ENCODE measurements at regions not wholly inside any gene's neighbourhood (a gene's known extent, or its start where the extent isn't known, plus 50 kb on each side); places are given as distances from the start of the nearest gene placed in this dataset.

- intact Hi-C loops (cut with micrococcal nuclease) = no loop called here
- RAD21 ChIA-PET (ENCODE audit: low non-redundant PET in 1 of 2, low total read pairs in 2 of 2, uncharacterized antibody in 2 of 2, unreplicated experiment in 2 of 2) = no interaction called here
These were observed 248.1 kb downstream of the AHR start for GRCh38 chr7:17546592-17546991.

More at GRCh38 chr7:17546592-17546991, 248.1 kb downstream of the AHR start:
- DNase-seq (ENCODE audit: low read depth, low spot score) (no peak), ATAC-seq (no peak)
- Histone ChIP-seq H3K36me3 (ENCODE audit: control insufficient read depth in 1 of 2, insufficient read depth in 2 of 2, low read length in 2 of 2) (no peaks in the 10 kb centered on the region), H3K4me2 (ENCODE audit: low read length) (no peak overlapping the region), H3K27ac (ENCODE audit: low read depth, low read length) (no peak overlapping the region), H3K9me2 (ENCODE audit: insufficient read depth) (no peaks in the 10 kb centered on the region), H3K4me3 (replicated peaks in 1 of 2; ENCODE audit: low read depth in 1 of 2, low read length in 2 of 2) (no peak overlapping the region), H3K27me3 (ENCODE audit: insufficient read depth, low read length) (no peaks in the 10 kb centered on the region), H3K4me1 (ENCODE audit: control insufficient read depth in 1 of 2, insufficient read depth in 2 of 2, low read length in 2 of 2) (0 out of 4 replicates have a peak, but pooled peaks cover 0 to 3% of the 10 kb centered on the region in 2 experiments), H3K9me3 (ENCODE audit: control insufficient read depth in 1 of 2, insufficient read depth in 1 of 2, low read depth in 1 of 2, low read length in 2 of 2) (no peaks in the 10 kb centered on the region), H3K9ac (ENCODE audit: low read length) (no peak overlapping the region), H2AFZ (ENCODE audit: low read depth, low read length, poor library complexity, severe bottlenecking) (no peak overlapping the region), H4K20me1 (ENCODE audit: insufficient read depth) (no peaks in the 10 kb centered on the region), H3K79me2 (ENCODE audit: insufficient read depth, low read length) (no peaks in the 10 kb centered on the region)
- POLR2A ChIA-PET = no interaction called here
- TF ChIP-seq POLR2AphosphoS5 (IDR thresholded peaks at IDR 0.05; ENCODE audit: low read depth, low read length) (no peak), EGR1 (IDR thresholded peaks at IDR 0.05; ENCODE audit: low read depth) (no peak), MAX (IDR thresholded peaks at IDR 0.05) (no peak), ATF3 (IDR thresholded peaks at IDR 0.05) (no peak), SP1 (IDR thresholded peaks at IDR 0.05; ENCODE audit: low read depth) (no peak), EZH2phosphoT487 (IDR thresholded peaks at IDR 0.05; ENCODE audit: borderline replicate concordance) (no peak)
- TF ChIP-seq, protein P1, sequence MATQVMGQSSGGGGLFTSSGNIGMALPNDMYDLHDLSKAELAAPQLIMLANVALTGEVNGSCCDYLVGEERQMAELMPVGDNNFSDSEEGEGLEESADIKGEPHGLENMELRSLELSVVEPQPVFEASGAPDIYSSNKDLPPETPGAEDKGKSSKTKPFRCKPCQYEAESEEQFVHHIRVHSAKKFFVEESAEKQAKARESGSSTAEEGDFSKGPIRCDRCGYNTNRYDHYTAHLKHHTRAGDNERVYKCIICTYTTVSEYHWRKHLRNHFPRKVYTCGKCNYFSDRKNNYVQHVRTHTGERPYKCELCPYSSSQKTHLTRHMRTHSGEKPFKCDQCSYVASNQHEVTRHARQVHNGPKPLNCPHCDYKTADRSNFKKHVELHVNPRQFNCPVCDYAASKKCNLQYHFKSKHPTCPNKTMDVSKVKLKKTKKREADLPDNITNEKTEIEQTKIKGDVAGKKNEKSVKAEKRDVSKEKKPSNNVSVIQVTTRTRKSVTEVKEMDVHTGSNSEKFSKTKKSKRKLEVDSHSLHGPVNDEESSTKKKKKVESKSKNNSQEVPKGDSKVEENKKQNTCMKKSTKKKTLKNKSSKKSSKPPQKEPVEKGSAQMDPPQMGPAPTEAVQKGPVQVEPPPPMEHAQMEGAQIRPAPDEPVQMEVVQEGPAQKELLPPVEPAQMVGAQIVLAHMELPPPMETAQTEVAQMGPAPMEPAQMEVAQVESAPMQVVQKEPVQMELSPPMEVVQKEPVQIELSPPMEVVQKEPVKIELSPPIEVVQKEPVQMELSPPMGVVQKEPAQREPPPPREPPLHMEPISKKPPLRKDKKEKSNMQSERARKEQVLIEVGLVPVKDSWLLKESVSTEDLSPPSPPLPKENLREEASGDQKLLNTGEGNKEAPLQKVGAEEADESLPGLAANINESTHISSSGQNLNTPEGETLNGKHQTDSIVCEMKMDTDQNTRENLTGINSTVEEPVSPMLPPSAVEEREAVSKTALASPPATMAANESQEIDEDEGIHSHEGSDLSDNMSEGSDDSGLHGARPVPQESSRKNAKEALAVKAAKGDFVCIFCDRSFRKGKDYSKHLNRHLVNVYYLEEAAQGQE (IDR thresholded peaks at IDR 0.05; ENCODE audit: low read depth) = no peak
- no TSS peak for BruUV-seq (replicated peaks)
- CTCF ChIA-PET = no interaction called here
